Upper lobe of right lung (tissue), 1 donor: ENCODE measurements at regions not wholly inside any gene's neighbourhood (a gene's known extent, or its start where the extent isn't known, plus 50 kb on each side); places are given as distances from the start of the nearest gene placed in this dataset.

Experiments
- ATAC-seq: fragments of 200-7000 bp; cut with Tn5 transposase; one replicate; pipeline ENCODE4 v1.9.1; 2020; ENCODE audit warnings: mild to moderate bottlenecking, moderate library complexity
- DNase-seq: peaks from one replicate; pipeline ENCODE4 v3.0.0-alpha.2; 2020
- H3K27ac ChIP-seq: fragments of 200-600 bp; one replicate; pipeline ENCODE4 v1.8.0; 2022
- H3K27me3 ChIP-seq: fragments of 200-600 bp; one replicate; pipeline ENCODE4 v1.8.0; 2022; ENCODE audit warnings: mild to moderate bottlenecking
- H3K36me3 ChIP-seq: fragments of 200-600 bp; one replicate; pipeline ENCODE4 v1.8.0; 2022
- H3K4me1 ChIP-seq: fragments of 200-600 bp; one replicate; pipeline ENCODE4 v1.8.0; 2022
- H3K4me3 ChIP-seq: fragments of 200-600 bp; one replicate; pipeline ENCODE4 v1.8.0; 2022; ENCODE audit warnings: mild to moderate bottlenecking
- H3K9me3 ChIP-seq: fragments of 200-600 bp; one replicate; pipeline ENCODE4 v1.8.0; 2022
- intact Hi-C: fragments of 100-400 bp; cut with DNase I; formaldehyde crosslinking; loops from one replicate; pipeline ENCODE4 v1.11.0; 2022
- TF ChIP-seq, protein P1 (sequence below): fragments of 200-600 bp; IDR thresholded peaks from one replicate; pipeline ENCODE4 v1.8.0; 2022; ENCODE audit warnings: antibody characterized with exemption
- donor health status: DM: no; HTN: yes; CAD: no; lungs with severe emphysema.

DNA sequence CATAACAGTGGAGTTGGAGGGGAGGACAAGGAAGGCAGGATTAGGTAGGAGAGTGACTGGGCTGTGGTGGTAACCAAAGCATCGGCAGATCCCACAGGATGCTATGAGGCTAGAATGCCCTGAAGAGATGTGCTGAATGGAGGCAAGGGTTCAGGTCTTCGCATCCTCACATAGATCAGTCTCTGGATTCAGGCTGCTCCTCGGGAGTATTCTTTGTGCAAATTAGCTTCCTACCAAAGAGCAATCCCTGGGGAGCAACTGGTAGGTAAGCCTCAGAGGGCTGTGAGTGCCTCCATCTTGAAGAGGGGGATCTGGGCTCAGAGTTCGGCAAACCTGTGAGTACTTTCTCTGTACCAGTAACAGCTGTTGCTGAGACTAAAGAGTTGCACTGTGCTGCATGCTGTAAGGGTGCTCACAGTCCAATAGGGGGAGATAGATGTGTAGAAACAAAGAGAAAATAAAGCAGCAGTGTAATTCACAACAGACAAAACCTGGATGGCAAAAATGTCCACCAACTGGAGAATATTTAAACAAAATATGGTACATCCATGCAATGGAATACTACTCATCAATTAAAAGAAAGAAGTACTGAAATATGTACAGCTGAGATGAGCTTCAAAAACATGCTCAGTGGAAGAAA is 322.4 kb upstream of the DEPDC1 start:
- TF ChIP-seq, protein P1, sequence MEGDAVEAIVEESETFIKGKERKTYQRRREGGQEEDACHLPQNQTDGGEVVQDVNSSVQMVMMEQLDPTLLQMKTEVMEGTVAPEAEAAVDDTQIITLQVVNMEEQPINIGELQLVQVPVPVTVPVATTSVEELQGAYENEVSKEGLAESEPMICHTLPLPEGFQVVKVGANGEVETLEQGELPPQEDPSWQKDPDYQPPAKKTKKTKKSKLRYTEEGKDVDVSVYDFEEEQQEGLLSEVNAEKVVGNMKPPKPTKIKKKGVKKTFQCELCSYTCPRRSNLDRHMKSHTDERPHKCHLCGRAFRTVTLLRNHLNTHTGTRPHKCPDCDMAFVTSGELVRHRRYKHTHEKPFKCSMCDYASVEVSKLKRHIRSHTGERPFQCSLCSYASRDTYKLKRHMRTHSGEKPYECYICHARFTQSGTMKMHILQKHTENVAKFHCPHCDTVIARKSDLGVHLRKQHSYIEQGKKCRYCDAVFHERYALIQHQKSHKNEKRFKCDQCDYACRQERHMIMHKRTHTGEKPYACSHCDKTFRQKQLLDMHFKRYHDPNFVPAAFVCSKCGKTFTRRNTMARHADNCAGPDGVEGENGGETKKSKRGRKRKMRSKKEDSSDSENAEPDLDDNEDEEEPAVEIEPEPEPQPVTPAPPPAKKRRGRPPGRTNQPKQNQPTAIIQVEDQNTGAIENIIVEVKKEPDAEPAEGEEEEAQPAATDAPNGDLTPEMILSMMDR = peak; percentile 28
- H3K36me3 ChIP-seq = no peaks in the 10 kb centered on the region
- ATAC-seq = no peak

DNA sequence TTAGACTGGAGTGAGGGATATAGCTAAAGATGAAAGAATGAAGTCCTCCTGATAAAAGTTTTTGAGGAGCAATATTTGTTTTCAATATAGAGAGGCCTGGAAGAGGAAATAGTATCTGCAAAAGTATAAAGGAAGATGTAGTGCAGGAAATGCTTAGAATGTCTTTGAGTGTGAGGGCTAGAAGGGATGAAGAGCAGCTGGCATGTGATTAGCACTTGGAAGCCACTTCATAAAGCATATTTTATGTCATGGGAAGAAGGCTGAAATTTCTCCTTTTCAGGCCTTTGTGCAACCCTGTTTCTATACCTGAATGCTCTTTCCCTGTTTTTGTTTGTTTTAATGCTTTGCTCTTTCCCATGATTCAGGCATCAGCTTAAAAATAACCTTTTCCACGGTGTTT is 323.3 kb upstream of the DEPDC1 start:
- intact Hi-C loops = no loop called here
- TF ChIP-seq, protein P1 = no peak
- no peaks in the 10 kb centered on the region for H3K9me3 ChIP-seq
- no peaks in the 10 kb centered on the region for H3K27me3 ChIP-seq
- no peaks in the 10 kb centered on the region for H3K4me1 ChIP-seq
- DNase-seq (no peak), ATAC-seq (no peak)
- H3K4me3 ChIP-seq = no peak overlapping the region
- no peaks in the 10 kb centered on the region for H3K36me3 ChIP-seq
- no peak overlapping the region for H3K27ac ChIP-seq

More for the DNA sequence above, 322.4 kb upstream of the DEPDC1 start:
- intact Hi-C loops = no loop called here
- Histone ChIP-seq H3K4me1 (no peaks in the 10 kb centered on the region), H3K27ac (no peak overlapping the region), H3K9me3 (no peaks in the 10 kb centered on the region), H3K4me3 (no peak overlapping the region), H3K27me3 (no peaks in the 10 kb centered on the region)
- DNase-seq = no peak

DNA sequence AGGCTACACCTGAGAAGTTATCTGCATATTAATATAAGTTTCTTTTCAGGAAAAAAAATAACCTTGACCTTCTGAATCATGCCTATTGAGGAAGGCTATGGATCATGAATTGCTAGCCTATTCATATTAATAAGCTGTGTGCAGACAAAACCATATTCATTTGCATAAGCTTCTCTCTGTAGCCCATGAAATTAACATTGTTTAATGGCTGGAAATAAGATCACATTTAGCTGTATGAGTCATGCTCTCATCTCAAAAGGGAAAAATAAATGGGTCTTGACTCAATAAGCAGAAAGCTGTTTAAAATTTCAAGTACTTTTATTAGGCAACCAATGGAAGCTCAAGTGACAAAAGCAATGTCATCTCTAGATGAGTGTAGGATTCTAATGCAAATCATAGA is 330.0 kb upstream of the DEPDC1 start:
- no peak for ATAC-seq
- H3K4me1 ChIP-seq = no peaks in the 10 kb centered on the region
- TF ChIP-seq, protein P1 = no peak
- no peak overlapping the region for H3K4me3 ChIP-seq
- no peaks in the 10 kb centered on the region for H3K27me3 ChIP-seq
- H3K9me3 ChIP-seq = peaks cover 4% of the 10 kb centered on the region
- H3K27ac ChIP-seq = no peak overlapping the region
- no peaks in the 10 kb centered on the region for H3K36me3 ChIP-seq
- no peak for DNase-seq
- intact Hi-C loops = no loop called here

DNA sequence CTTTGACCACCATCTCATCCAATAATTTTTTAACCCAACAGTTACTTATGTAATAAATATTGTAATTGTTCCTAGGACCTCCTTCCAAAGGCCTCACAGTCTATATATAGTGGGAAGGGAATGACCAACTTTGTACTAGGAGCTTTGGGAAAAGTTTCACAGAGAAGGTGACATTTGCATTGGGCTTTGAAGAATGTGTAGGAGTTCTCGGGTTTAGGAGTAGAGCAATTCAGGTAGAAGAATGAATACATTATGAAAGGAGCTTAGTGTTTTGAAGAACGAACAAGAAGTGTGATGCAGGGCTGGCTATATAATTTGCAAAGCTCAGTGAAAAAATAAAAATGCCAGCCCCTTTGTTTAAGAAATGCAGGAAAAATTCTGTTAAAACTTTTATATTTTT is 330.4 kb upstream of the DEPDC1 start:
- TF ChIP-seq, protein P1 = no peak
- intact Hi-C loops = no loop called here

DNA sequence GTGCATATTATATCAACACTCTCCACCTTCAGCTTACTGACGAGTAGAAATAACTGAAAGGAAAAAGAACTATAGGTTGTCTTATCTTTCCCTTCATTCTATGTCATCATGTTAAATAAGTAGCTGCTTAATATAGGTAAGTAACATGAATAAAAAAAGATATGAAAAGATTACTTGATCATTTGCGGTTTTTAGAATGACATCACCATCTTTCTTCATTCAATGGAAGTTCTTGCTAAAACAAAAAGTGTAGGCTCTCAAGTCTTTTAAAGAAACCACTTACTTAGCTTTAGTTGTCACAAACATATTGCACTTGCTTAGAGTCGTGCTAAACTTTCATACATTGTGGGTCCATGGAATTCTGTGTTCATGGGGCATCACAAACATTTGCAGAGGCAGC is 331.1 kb upstream of the DEPDC1 start:
- Histone ChIP-seq H3K36me3 (no peaks in the 10 kb centered on the region), H3K9me3 (peaks cover 4% of the 10 kb centered on the region), H3K27me3 (no peaks in the 10 kb centered on the region), H3K4me3 (no peak overlapping the region), H3K27ac (no peak overlapping the region), H3K4me1 (no peaks in the 10 kb centered on the region)
- intact Hi-C loops = no loop called here
- DNase-seq (no peak), ATAC-seq (no peak)
- TF ChIP-seq, protein P1 = no peak

More for the DNA sequence above, 330.4 kb upstream of the DEPDC1 start:
- DNase-seq (no peak), ATAC-seq (no peak)
- Histone ChIP-seq H3K36me3 (no peaks in the 10 kb centered on the region), H3K27me3 (no peaks in the 10 kb centered on the region), H3K4me3 (no peak overlapping the region), H3K27ac (no peak overlapping the region), H3K4me1 (no peaks in the 10 kb centered on the region), H3K9me3 (peaks cover 4% of the 10 kb centered on the region)

DNA sequence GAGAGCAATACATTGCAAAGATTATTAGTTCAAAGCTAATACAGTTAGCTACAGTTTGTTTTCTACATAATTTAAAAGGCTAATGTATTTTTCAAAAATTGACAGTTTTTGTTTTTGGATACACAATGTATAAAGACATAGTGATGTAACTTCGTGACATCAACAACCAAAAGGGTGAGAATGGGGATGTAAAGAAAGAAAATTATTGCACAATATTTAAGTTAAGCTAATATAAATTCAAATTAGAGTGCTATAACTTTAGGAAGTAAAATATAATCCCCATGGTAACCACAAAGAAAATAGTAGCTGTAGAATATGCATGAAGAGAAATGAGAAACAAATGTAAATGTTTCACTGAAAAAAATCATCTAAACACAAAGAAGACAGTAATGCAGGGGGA is 334.4 kb upstream of the DEPDC1 start:
- Histone ChIP-seq H3K9me3 (peaks cover 4% of the 10 kb centered on the region), H3K4me1 (no peaks in the 10 kb centered on the region), H3K27me3 (no peaks in the 10 kb centered on the region), H3K27ac (no peak overlapping the region), H3K4me3 (no peak overlapping the region), H3K36me3 (no peaks in the 10 kb centered on the region)
- ATAC-seq = no peak
- TF ChIP-seq, protein P1 = no peak
- DNase-seq = no peak
- intact Hi-C loops = no loop called here
